MCF 10A (cell line): ENCODE measurements at regions not wholly inside any gene's neighbourhood (a gene's known extent, or its start where the extent isn't known, plus 50 kb on each side); places are given as distances from the start of the nearest gene placed in this dataset.

ENCODE experiments used
- BruUV-seq: library from RNA; stranded (reverse); fragments of 400-500 nt; replicated peaks from 2 replicates; lab custom pipeline; 2021; lab: Mats Ljungman, UMichigan
- CTCF ChIA-PET: fragments of 300-600 bp; sonication (Branson Sonifier 250); formaldehyde crosslinking; extraction: SDS; loops from one replicate; lab custom pipeline; 2021; ENCODE audit warnings: antibody characterized with exemption, inconsistent platforms; lab: Yijun Ruan, JAX
- POLR2A ChIA-PET: fragments of 300-600, 350-650 bp; sonication (Branson Sonifier 250); formaldehyde crosslinking; extraction: SDS; loops from one replicate; lab custom pipeline; 2020; ENCODE audit warnings: antibody characterized with exemption, inconsistent platforms; lab: Yijun Ruan, JAX
- DNase-seq: peaks from one replicate; pipeline ENCODE4 v3.0.0-alpha.2; 2018; ENCODE audit not compliant: unreplicated experiment
- H3K27ac Mint-ChIP-seq: one replicate; pipeline ENCODE4 v1.8.0; 2022; ENCODE audit warnings: mild to moderate bottlenecking, low read depth, mixed read lengths; ENCODE audit not compliant: unreplicated experiment
- H3K27me3 Mint-ChIP-seq: one replicate; pipeline ENCODE4 v1.8.0; 2022; ENCODE audit warnings: mixed read lengths; ENCODE audit not compliant: insufficient read depth, unreplicated experiment
- H3K36me3 Mint-ChIP-seq: one replicate; pipeline ENCODE4 v1.8.0; 2022; ENCODE audit warnings: mild to moderate bottlenecking, moderate library complexity, mixed read lengths; ENCODE audit not compliant: insufficient read depth, unreplicated experiment
- H3K4me1 Mint-ChIP-seq: one replicate; pipeline ENCODE4 v1.8.0; 2022; ENCODE audit warnings: mixed read lengths; ENCODE audit not compliant: insufficient read depth, unreplicated experiment
- H3K4me3 Mint-ChIP-seq: one replicate; pipeline ENCODE4 v1.8.0; 2022; ENCODE audit warnings: mild to moderate bottlenecking, moderate library complexity, mixed read lengths; ENCODE audit not compliant: unreplicated experiment
- H3K9me3 Mint-ChIP-seq: one replicate; pipeline ENCODE4 v1.8.0; 2022; ENCODE audit warnings: mixed read lengths; ENCODE audit not compliant: unreplicated experiment
- intact Hi-C: fragments of 100-400 bp; cut with micrococcal nuclease; formaldehyde crosslinking; loops from 2 replicates; pipeline ENCODE4 v1.14.1; 2022
- TF ChIP-seq, protein P1 (sequence below): fragments of 200-600 bp; IDR thresholded peaks from one replicate; pipeline ENCODE4 v1.8.0; 2022; ENCODE audit warnings: antibody characterized with exemption, mild to moderate bottlenecking; ENCODE audit not compliant: unreplicated experiment

DNA sequence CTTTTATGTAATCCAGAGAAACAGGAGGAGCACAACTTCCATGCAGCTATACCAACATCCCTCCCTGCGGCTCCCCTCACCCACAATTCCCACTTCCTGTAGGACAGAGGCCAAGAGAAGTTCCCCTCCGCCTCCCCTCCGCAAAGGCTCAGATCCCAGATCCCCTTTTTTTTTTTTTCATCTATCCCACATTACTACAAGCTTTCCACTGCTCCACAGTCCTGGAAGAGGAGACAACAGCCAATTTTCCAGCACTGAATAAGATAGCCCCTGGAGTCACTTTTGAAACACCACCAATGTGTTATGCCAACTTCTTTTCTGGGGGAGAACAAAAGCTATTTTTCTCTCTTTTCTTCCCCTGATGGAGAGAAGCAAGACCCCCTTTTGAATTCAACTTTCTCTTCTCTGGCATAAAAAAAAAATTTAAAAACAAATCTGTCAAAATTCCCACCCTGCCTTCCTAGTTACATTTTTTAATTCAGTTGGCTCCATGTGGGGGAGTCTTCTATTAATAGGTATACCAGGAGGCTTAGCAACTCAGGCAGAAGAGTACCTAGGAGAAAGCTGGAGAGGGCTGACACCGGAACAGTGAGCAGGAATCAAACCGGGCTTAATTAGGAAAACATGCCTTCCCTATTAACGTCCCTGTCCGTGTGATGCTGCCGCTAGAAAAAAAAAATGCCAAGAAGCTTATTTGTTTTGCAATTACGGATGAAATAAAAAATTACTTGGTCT is 543.4 kb downstream of the BUD13 start:
- ChIA-PET CTCF (interaction anchor here (0.7 to 3.8 kb wide), 4 partner anchors 10 to 685 kb away, joined by 3 to 14 read pairs (median 3); no protein-coding TSS in a partner anchor), POLR2A (no interaction called here)
- no peak for DNase-seq
- intact Hi-C loops = no loop called here
- Mint-ChIP-seq H3K4me3 (no peak overlapping the region), H3K27me3 (no peaks in the 10 kb centered on the region), H3K4me1 (no peaks in the 10 kb centered on the region), H3K36me3 (no peaks in the 10 kb centered on the region), H3K9me3 (peaks cover 31% of the 10 kb centered on the region), H3K27ac (no peak overlapping the region)
- BruUV-seq = no TSS peak
- TF ChIP-seq, protein P1, sequence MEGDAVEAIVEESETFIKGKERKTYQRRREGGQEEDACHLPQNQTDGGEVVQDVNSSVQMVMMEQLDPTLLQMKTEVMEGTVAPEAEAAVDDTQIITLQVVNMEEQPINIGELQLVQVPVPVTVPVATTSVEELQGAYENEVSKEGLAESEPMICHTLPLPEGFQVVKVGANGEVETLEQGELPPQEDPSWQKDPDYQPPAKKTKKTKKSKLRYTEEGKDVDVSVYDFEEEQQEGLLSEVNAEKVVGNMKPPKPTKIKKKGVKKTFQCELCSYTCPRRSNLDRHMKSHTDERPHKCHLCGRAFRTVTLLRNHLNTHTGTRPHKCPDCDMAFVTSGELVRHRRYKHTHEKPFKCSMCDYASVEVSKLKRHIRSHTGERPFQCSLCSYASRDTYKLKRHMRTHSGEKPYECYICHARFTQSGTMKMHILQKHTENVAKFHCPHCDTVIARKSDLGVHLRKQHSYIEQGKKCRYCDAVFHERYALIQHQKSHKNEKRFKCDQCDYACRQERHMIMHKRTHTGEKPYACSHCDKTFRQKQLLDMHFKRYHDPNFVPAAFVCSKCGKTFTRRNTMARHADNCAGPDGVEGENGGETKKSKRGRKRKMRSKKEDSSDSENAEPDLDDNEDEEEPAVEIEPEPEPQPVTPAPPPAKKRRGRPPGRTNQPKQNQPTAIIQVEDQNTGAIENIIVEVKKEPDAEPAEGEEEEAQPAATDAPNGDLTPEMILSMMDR = no peak

DNA sequence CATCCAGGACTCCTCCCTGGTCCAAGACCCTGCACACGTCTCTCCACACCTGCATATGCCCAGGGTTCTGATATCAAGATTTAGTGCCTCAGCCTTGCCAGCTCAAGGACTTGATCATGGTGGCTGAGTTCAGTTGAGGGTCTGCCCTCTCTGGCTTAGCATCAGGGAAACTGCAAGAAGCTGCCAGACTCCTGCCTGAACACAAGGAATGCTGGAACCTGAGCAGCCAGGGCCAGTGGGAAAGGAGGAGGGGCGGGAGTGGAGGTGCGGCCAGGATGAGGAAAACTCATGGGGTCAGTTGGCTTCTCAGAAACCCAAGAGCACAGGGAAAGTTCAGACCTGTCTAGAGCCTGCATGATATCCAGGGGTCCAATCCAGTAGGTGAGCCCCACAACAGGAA is 546.1 kb downstream of the BUD13 start:
- Mint-ChIP-seq H3K27ac (no peak overlapping the region), H3K4me3 (no peak overlapping the region), H3K4me1 (no peaks in the 10 kb centered on the region), H3K36me3 (no peaks in the 10 kb centered on the region), H3K9me3 (peaks cover 14% of the 10 kb centered on the region), H3K27me3 (no peaks in the 10 kb centered on the region)
- DNase-seq = no peak
- ChIA-PET CTCF (interaction anchor here (0.6 to 1.6 kb wide), 2 partner anchors 10 to 1487 kb away, joined by 3 to 8 read pairs; no protein-coding TSS in a partner anchor), POLR2A (no interaction called here)
- TF ChIP-seq, protein P1 = no peak
- BruUV-seq = no TSS peak
- intact Hi-C loops = no loop called here

DNA sequence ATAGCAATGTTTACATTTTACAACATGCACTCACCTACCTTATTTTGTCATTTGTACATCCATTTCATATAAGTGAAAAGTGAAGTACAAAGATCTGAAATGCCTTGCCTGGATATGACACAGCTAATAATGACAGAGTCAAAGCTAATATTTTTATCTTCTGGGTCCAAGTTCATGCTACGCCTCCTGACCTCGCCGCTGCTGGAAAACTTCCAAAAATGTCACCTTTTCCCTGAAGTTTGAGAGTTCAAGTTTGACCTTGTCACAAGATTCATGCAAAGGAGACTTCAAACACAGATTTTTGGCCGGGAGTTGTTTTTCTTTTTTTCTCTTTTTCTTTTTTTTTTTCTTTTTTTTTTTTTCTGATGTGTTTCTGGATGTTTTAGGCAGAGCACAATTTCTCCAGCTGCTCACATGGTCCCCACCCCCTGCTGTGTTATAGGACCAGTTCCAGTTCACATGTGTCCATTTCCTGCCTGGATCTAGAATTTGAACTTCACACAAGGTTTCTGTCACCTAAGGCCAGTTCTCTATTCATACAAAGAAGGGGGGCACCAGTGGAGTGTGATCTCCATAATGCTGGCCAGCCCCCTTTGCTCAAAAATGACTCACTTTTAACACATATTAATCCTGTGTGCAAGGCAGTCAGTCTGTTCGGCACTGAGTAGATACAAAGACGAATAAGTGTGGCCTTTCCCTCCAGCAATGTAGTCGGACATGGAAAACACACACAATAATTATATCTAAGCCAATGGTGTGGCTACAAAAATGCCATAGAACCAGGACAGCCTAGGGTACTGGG is 546.8 kb downstream of the BUD13 start:
- CTCF ChIA-PET = interaction anchor here (0.6 to 1.6 kb wide), 5 partner anchors 8 to 574 kb away, joined by 3 to 8 read pairs (median 4); no protein-coding TSS in a partner anchor
- Mint-ChIP-seq H3K4me3 (no peak overlapping the region), H3K9me3 (peaks cover 14% of the 10 kb centered on the region), H3K36me3 (no peaks in the 10 kb centered on the region), H3K27me3 (no peaks in the 10 kb centered on the region), H3K27ac (no peak overlapping the region), H3K4me1 (no peaks in the 10 kb centered on the region)
- DNase-seq = no peak
- TF ChIP-seq, protein P1 = no peak
- POLR2A ChIA-PET = no interaction called here
- BruUV-seq = no TSS peak
- intact Hi-C loops = no loop called here

DNA sequence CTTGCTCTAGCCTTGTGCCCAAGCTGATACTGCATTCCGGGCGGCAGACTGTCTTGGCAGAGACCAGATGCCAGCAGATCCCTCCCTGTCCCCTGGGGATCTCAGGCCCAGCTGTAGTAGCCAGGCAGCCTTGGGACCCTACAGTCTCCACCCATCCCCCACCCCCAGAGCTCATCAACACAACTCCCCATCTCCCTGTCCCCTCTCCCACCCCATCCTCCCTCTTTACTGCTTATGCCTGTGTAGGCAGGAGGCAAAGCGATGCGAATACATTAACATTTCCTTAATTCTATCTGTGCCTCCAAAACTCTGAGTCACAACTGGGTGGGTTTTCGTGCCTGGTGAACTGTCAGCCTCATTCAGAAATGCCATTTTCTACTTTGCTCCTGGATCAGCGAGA is 547.6 kb downstream of the BUD13 start:
- no TSS peak for BruUV-seq
- no peaks in the 10 kb centered on the region for H3K4me1 Mint-ChIP-seq
- H3K27ac Mint-ChIP-seq = no peak overlapping the region
- CTCF ChIA-PET = interaction anchor here (0.5 to 1.1 kb wide), 5 partner anchors 8 to 573 kb away, joined by 3 to 4 read pairs (median 3); no protein-coding TSS in a partner anchor
- no peaks in the 10 kb centered on the region for H3K36me3 Mint-ChIP-seq
- no peaks in the 10 kb centered on the region for H3K27me3 Mint-ChIP-seq
- intact Hi-C loops = no loop called here
- peaks cover 14% of the 10 kb centered on the region for H3K9me3 Mint-ChIP-seq
- TF ChIP-seq, protein P1 = no peak
- POLR2A ChIA-PET = no interaction called here
- H3K4me3 Mint-ChIP-seq = no peak overlapping the region
- DNase-seq = no peak
